ENCODE measurements at regions not wholly inside any gene's neighbourhood (a gene's known extent, or its start where the extent isn't known, plus 50 kb on each side); places are given as distances from the start of the nearest gene placed in this dataset.

GRCh38 chr4:19216476-19216875 is 1035.2 kb upstream of the SLIT2 start:
- ATAC-seq: no peak

GRCh38 chr4:19214591-19215186 is 1037.0 kb upstream of the SLIT2 start:
- Histone ChIP-seq H4K20me1 (ENCODE audit: control insufficient read depth, insufficient read depth) (no peaks in the 10 kb centered on the region), H3K27me3 (replicated peaks in 1 of 2; ENCODE audit: control insufficient read depth in 2 of 2, insufficient read depth in 2 of 2, low read length in 1 of 2) (no peaks in the 10 kb centered on the region), H3K27ac (ENCODE audit: control insufficient read depth, insufficient read depth) (no peak overlapping the region), H3K9me3 (replicated peaks; ENCODE audit: control insufficient read depth, insufficient read depth, low read length) (no peaks in the 10 kb centered on the region), H3K4me2 (ENCODE audit: control insufficient read depth, insufficient read depth) (no peak overlapping the region), H3K4me3 (no peak overlapping the region), H3K9ac (ENCODE audit: control insufficient read depth, insufficient read depth, low read length) (no peak overlapping the region), H3K36me3 (ENCODE audit: control insufficient read depth in 2 of 2, insufficient read depth in 2 of 2, low read length in 1 of 2) (no peaks in the 10 kb centered on the region), H2AFZ (ENCODE audit: control insufficient read depth, low read depth, low read length) (no peak overlapping the region), H3K79me2 (ENCODE audit: control insufficient read depth, insufficient read depth, low read length) (no peaks in the 10 kb centered on the region), H3K4me1 (ENCODE audit: control insufficient read depth, insufficient read depth, low read length) (no peaks in the 10 kb centered on the region)
- ChIA-PET POLR2A (no interaction called here), SMC1A (ENCODE audit: uncharacterized antibody, unreplicated experiment) (no interaction called here), RAD21 (ENCODE audit: unreplicated experiment) (no interaction called here), CTCF (no interaction called here)
- DNase-seq (ENCODE audit: low read depth, low spot score) (no peak), ATAC-seq (no peak), FAIRE-seq (no peak)
- intact Hi-C loops (cut with micrococcal nuclease; ENCODE audit: unreplicated experiment) (loop anchor here (10.0 kb wide), 1 partner anchor 520 kb away; no protein-coding TSS in a partner anchor), in situ Hi-C loops (cut with MboI) (no loop called here)
- no TSS peak for BruUV-seq (replicated peaks)
- WGBS (ENCODE audit: insufficient coverage, insufficient replicate concordance, low lambda C conversion rate, missing lambda C conversion rate): 24% methylated on average over 4 of the region's 4 CpGs
- TF ChIP-seq KLF5 (IDR thresholded peaks at IDR 0.05; ENCODE audit: partially characterized antibody) (no peak), EED (IDR thresholded peaks at IDR 0.05; ENCODE audit: low read depth) (no peak), RELA (IDR thresholded peaks at IDR 0.05; ENCODE audit: borderline replicate concordance, partially characterized antibody) (no peak), CEBPB (IDR thresholded peaks at IDR 0.05; ENCODE audit: borderline replicate concordance in 1 of 2, low read depth in 2 of 2, low read length in 2 of 2) (no peak), MLLT1 (IDR thresholded peaks at IDR 0.05) (no peak), ZBTB4 (CRISPR knock-in tag; IDR thresholded peaks at IDR 0.05) (no peak)

More at GRCh38 chr4:19216476-19216875, 1035.2 kb upstream of the SLIT2 start:
- Histone ChIP-seq H3K36me3 (ENCODE audit: control insufficient read depth in 2 of 2, insufficient read depth in 2 of 2, low read length in 1 of 2) (no peaks in the 10 kb centered on the region), H3K79me2 (ENCODE audit: control insufficient read depth, insufficient read depth, low read length) (no peaks in the 10 kb centered on the region), H3K9ac (ENCODE audit: control insufficient read depth, insufficient read depth, low read length) (no peak overlapping the region), H3K9me3 (replicated peaks; ENCODE audit: control insufficient read depth, insufficient read depth, low read length) (no peaks in the 10 kb centered on the region), H4K20me1 (ENCODE audit: control insufficient read depth, insufficient read depth) (no peaks in the 10 kb centered on the region), H3K4me2 (ENCODE audit: control insufficient read depth, insufficient read depth) (no peak overlapping the region), H3K4me1 (ENCODE audit: control insufficient read depth, insufficient read depth, low read length) (no peaks in the 10 kb centered on the region), H3K4me3 (no peak overlapping the region), H3K27me3 (replicated peaks in 1 of 2; ENCODE audit: control insufficient read depth in 2 of 2, insufficient read depth in 2 of 2, low read length in 1 of 2) (no peaks in the 10 kb centered on the region), H3K27ac (ENCODE audit: control insufficient read depth, insufficient read depth) (no peak overlapping the region), H2AFZ (ENCODE audit: control insufficient read depth, low read depth, low read length) (no peak overlapping the region)
- no peak for DNase-seq (ENCODE audit: low read depth, low spot score)
- intact Hi-C loops (cut with micrococcal nuclease; ENCODE audit: unreplicated experiment) (loop anchor here (10.0 kb wide), 1 partner anchor 522 kb away; no protein-coding TSS in a partner anchor), in situ Hi-C loops (cut with MboI) (no loop called here)
- ChIA-PET SMC1A (ENCODE audit: uncharacterized antibody, unreplicated experiment) (no interaction called here), RAD21 (ENCODE audit: unreplicated experiment) (no interaction called here), POLR2A (no interaction called here), CTCF (no interaction called here)
- no TSS peak for BruUV-seq (replicated peaks)
- 50% methylated on average over 3 of the region's 3 CpGs for WGBS (ENCODE audit: insufficient coverage, insufficient replicate concordance, low lambda C conversion rate, missing lambda C conversion rate)
- TF ChIP-seq PKNOX1 (IDR thresholded peaks at IDR 0.05): no peak
- no peak for FAIRE-seq

Measured in GM12878 (cell line).